ENCODE measurements at regions not wholly inside any gene's neighbourhood (a gene's known extent, or its start where the extent isn't known, plus 50 kb on each side); places are given as distances from the start of the nearest gene placed in this dataset.

DNA sequence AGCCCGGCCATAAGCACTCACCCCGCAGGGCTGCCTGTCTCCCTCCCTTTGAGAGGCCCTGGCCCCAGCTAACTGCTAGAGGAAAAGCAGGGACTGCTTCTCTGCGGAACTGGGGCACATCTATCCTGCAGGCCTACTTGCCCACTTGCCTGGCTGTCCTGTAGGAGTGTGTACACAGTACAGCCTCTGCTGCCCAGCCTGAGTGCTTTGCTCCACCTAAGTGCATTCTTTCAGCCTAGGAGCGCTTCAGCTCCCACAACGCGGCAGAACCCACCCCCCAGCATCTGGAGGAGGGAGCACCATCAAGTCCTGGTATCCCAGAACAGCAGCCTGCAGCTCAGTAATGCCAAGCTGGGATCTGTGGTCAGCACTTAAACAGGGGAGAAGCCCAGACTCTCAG lies 79.9 kb upstream of the CD163 start:
- Histone ChIP-seq H3K36me3 (ENCODE audit: control insufficient read depth in 2 of 2, insufficient read depth in 1 of 2, low read length in 2 of 2) (no peaks in the 10 kb centered on the region), H3K27ac (ENCODE audit: extremely low read depth, low read depth, low read length) (no peak overlapping the region; the same call in 1 of the 2 replicates), H3K9me3 (ENCODE audit: control insufficient read depth, insufficient read depth, low read depth, low read length) (no peaks in the 10 kb centered on the region), H3K4me1 (ENCODE audit: control insufficient read depth, insufficient read depth, low read length) (no peaks in the 10 kb centered on the region), H3K4me3 (ENCODE audit: low read depth, low read length) (no peak overlapping the region)
- POLR2A ChIA-PET = interaction anchor here (0.5 kb wide), 1 partner anchor 353 kb away, joined by 3 read pairs; no protein-coding TSS in a partner anchor
- CTCF ChIA-PET = no interaction called here
- TF ChIP-seq ZNF391 (tag by site-specific recombination; IDR thresholded peaks at IDR 0.05; ENCODE audit: borderline replicate concordance, low read depth) (no peak), ZNF248 (tag by site-specific recombination; IDR thresholded peaks at IDR 0.05) (no peak), ZNF571 (tag by site-specific recombination; IDR thresholded peaks at IDR 0.05) (no peak), BCL11B (tag by site-specific recombination; IDR thresholded peaks at IDR 0.05; ENCODE audit: low read depth) (no peak), SCRT1 (tag by site-specific recombination; IDR thresholded peaks at IDR 0.05; ENCODE audit: borderline replicate concordance) (no peak), BCL11A (tag by site-specific recombination; IDR thresholded peaks at IDR 0.05; ENCODE audit: low read depth) (no peak), ZFP69B (tag by site-specific recombination; IDR thresholded peaks at IDR 0.05) (no peak), ZNF623 (tag by site-specific recombination; IDR thresholded peaks at IDR 0.05) (no peak), ZNF202 (tag by site-specific recombination; IDR thresholded peaks at IDR 0.05; ENCODE audit: borderline replicate concordance) (no peak), ZNF843 (tag by site-specific recombination; IDR thresholded peaks at IDR 0.05) (no peak), ZNF600 (tag by site-specific recombination; IDR thresholded peaks at IDR 0.05) (no peak), ZNF510 (tag by site-specific recombination; IDR thresholded peaks at IDR 0.05; ENCODE audit: insufficient replicate concordance) (no peak)
- TF ChIP-seq, protein P1, sequence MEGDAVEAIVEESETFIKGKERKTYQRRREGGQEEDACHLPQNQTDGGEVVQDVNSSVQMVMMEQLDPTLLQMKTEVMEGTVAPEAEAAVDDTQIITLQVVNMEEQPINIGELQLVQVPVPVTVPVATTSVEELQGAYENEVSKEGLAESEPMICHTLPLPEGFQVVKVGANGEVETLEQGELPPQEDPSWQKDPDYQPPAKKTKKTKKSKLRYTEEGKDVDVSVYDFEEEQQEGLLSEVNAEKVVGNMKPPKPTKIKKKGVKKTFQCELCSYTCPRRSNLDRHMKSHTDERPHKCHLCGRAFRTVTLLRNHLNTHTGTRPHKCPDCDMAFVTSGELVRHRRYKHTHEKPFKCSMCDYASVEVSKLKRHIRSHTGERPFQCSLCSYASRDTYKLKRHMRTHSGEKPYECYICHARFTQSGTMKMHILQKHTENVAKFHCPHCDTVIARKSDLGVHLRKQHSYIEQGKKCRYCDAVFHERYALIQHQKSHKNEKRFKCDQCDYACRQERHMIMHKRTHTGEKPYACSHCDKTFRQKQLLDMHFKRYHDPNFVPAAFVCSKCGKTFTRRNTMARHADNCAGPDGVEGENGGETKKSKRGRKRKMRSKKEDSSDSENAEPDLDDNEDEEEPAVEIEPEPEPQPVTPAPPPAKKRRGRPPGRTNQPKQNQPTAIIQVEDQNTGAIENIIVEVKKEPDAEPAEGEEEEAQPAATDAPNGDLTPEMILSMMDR (tag by site-specific recombination; IDR thresholded peaks at IDR 0.05) = no peak
- TF ChIP-seq, protein P2, sequence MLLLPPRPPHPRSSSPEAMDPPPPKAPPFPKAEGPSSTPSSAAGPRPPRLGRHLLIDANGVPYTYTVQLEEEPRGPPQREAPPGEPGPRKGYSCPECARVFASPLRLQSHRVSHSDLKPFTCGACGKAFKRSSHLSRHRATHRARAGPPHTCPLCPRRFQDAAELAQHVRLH (tag by site-specific recombination; IDR thresholded peaks at IDR 0.05) = no peak

DNA sequence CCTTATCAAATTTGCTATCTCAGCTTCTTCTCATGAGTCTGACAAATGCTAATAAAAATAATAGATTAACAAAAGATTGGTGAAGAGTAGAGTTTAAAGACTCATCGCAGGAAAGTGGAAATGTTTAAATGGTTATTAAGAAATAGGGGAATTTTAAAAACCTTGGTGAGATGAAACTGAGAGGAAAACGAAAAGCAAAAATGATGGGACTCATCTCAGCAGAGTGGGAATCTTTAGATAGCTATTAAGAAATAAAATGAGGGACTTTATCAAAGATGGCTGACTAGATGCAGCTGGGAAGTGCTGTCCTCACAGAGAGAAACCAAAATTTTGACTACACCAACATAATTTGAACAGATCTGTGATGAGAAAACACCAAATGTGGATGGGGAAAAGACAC lies 79.2 kb upstream of the CD163 start:
- ChIA-PET POLR2A (interaction anchor here (0.5 kb wide), 1 partner anchor 354 kb away, joined by 3 read pairs; no protein-coding TSS in a partner anchor), CTCF (interaction anchor here (0.6 to 0.7 kb wide), 2 partner anchors 57 to 1623 kb away, joined by 3 to 4 read pairs; no protein-coding TSS in a partner anchor)
- no peaks in the 10 kb centered on the region for H3K36me3 ChIP-seq (ENCODE audit: control insufficient read depth in 2 of 2, insufficient read depth in 1 of 2, low read length in 2 of 2)
- no peaks in the 10 kb centered on the region for H3K4me1 ChIP-seq (ENCODE audit: control insufficient read depth, insufficient read depth, low read length)
- H3K9me3 ChIP-seq (ENCODE audit: control insufficient read depth, insufficient read depth, low read depth, low read length) = no peaks in the 10 kb centered on the region
- no peak overlapping the region for H3K4me3 ChIP-seq (ENCODE audit: low read depth, low read length)
- no peak overlapping the region for H3K27ac ChIP-seq (ENCODE audit: extremely low read depth, low read depth, low read length)
- TF ChIP-seq, protein P3, sequence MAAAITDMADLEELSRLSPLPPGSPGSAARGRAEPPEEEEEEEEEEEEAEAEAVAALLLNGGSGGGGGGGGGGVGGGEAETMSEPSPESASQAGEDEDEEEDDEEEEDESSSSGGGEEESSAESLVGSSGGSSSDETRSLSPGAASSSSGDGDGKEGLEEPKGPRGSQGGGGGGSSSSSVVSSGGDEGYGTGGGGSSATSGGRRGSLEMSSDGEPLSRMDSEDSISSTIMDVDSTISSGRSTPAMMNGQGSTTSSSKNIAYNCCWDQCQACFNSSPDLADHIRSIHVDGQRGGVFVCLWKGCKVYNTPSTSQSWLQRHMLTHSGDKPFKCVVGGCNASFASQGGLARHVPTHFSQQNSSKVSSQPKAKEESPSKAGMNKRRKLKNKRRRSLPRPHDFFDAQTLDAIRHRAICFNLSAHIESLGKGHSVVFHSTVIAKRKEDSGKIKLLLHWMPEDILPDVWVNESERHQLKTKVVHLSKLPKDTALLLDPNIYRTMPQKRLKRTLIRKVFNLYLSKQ (tag by site-specific recombination; IDR thresholded peaks at IDR 0.05; ENCODE audit: borderline replicate concordance) = no peak
- no peak for TF ChIP-seq ZNF423 (tag by site-specific recombination; IDR thresholded peaks at IDR 0.05)
- TF ChIP-seq FEZF1 (tag by site-specific recombination; IDR thresholded peaks at IDR 0.05) = no peak
- TF ChIP-seq GLIS1 (tag by site-specific recombination; IDR thresholded peaks at IDR 0.05) = no peak
- TF ChIP-seq ZNF112 (tag by site-specific recombination; IDR thresholded peaks at IDR 0.05) = no peak
- TF ChIP-seq ZNF2 (tag by site-specific recombination; IDR thresholded peaks at IDR 0.05) = no peak
- TF ChIP-seq ZNF473 (tag by site-specific recombination; IDR thresholded peaks at IDR 0.05) = no peak
- no peak for TF ChIP-seq ZNF585B (tag by site-specific recombination; IDR thresholded peaks at IDR 0.05)
- no peak for TF ChIP-seq ZNF248 (tag by site-specific recombination; IDR thresholded peaks at IDR 0.05)
- no peak for TF ChIP-seq ZNF155 (tag by site-specific recombination; IDR thresholded peaks at IDR 0.05)
- TF ChIP-seq KLF10 (tag by site-specific recombination; IDR thresholded peaks at IDR 0.05) = no peak
- TF ChIP-seq ZFP69B (tag by site-specific recombination; IDR thresholded peaks at IDR 0.05) = no peak
- TF ChIP-seq ZNF777 (tag by site-specific recombination; IDR thresholded peaks at IDR 0.05; ENCODE audit: borderline replicate concordance) = no peak
- TF ChIP-seq, protein P4, sequence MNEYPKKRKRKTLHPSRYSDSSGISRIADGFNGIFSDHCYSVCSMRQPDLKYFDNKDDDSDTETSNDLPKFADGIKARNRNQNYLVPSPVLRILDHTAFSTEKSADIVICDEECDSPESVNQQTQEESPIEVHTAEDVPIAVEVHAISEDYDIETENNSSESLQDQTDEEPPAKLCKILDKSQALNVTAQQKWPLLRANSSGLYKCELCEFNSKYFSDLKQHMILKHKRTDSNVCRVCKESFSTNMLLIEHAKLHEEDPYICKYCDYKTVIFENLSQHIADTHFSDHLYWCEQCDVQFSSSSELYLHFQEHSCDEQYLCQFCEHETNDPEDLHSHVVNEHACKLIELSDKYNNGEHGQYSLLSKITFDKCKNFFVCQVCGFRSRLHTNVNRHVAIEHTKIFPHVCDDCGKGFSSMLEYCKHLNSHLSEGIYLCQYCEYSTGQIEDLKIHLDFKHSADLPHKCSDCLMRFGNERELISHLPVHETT (tag by site-specific recombination; IDR thresholded peaks at IDR 0.05) = no peak
- TF ChIP-seq ZNF366 (tag by site-specific recombination; conservative IDR thresholded peaks at IDR 0.05) = no peak
- TF ChIP-seq ZNF140 (tag by site-specific recombination; IDR thresholded peaks at IDR 0.05) = no peak
- TF ChIP-seq, protein P5, sequence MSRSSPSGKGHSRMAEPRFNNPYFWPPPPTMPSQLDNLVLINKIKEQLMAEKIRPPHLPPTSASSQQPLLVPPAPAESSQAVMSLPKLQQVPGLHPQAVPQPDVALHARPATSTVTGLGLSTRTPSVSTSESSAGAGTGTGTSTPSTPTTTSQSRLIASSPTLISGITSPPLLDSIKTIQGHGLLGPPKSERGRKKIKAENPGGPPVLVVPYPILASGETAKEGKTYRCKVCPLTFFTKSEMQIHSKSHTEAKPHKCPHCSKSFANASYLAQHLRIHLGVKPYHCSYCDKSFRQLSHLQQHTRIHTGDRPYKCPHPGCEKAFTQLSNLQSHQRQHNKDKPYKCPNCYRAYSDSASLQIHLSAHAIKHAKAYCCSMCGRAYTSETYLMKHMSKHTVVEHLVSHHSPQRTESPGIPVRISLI (tag by site-specific recombination; IDR thresholded peaks at IDR 0.05) = no peak
- TF ChIP-seq, protein P6, sequence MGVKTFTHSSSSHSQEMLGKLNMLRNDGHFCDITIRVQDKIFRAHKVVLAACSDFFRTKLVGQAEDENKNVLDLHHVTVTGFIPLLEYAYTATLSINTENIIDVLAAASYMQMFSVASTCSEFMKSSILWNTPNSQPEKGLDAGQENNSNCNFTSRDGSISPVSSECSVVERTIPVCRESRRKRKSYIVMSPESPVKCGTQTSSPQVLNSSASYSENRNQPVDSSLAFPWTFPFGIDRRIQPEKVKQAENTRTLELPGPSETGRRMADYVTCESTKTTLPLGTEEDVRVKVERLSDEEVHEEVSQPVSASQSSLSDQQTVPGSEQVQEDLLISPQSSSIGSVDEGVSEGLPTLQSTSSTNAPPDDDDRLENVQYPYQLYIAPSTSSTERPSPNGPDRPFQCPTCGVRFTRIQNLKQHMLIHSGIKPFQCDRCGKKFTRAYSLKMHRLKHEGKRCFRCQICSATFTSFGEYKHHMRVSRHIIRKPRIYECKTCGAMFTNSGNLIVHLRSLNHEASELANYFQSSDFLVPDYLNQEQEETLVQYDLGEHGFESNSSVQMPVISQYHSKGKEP (tag by site-specific recombination; IDR thresholded peaks at IDR 0.05) = no peak
